ENCODE measurements at regions not wholly inside any gene's neighbourhood (a gene's known extent, or its start where the extent isn't known, plus 50 kb on each side); places are given as distances from the start of the nearest gene placed in this dataset.

DNA sequence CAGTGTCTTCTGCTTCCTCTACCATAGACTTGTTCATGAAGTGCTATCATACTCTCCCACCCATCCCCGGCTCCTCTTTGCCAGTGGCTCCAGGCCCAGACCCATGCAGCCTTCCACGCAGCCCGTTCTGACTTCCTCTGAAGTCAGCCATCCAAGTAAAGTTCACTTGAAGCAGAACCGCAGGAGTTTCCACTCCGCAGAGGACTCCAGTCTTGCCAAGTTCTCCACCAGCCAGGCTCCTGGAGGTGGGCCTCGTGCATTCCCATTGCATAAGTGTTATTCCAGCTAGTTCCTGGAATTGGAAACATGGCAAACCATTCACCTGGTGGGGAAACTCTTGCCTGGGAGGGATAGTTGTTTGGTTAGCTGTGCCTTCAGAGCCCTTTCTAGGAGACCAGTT, 185.1 kb downstream of the PLPP3 start:
- H3K27ac ChIP-seq, result no peak overlapping the region

DNA sequence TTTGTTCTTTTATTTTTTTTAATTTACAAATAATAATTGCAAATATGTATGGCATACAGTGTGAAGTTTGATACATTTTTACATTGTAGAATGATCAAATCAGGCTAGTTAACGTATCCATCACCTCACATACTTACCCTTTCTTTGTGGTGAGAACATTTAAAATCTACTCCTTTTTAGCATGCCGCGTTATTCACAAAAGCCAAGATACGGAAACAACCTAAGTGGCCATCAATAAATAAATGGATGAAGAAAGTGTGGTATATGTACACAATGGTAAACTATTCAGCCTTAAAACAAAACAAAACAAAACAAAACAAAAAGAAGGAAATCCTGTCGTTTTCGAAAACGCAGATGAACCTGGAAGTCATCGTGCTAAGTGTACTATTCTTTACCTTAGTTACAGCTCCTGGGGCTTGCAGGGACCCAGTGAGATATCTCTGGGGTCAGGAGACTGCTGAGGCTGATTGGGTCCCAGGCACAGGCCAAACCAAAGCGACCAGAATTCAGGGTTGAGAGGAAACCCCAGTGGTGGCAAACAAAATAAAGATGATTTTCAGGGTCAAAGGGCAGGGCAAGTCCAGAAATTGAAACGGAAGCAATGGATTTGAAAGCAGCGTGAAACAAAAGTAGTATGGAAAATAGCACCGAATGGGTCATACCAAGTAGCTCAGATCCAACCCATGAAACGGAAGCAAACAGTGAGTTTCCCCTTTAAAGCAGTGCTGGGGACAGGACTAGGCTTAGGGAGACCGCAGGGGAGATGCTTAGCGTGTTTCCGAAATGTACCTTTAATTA, 188.2 kb downstream of the PLPP3 start:
- DNase-seq (ENCODE audit: low spot score), result no peak

More for the DNA sequence above, 185.1 kb downstream of the PLPP3 start:
- peaks cover 0 to 20% of the 10 kb centered on the region in 2 donors for H3K4me1 ChIP-seq
- H3K27me3 ChIP-seq, result no peaks in the 10 kb centered on the region
- no peaks in the 10 kb centered on the region for H3K36me3 ChIP-seq
- TF ChIP-seq CTCF (IDR thresholded peaks at IDR 0.05), result no peak
- no peak for DNase-seq (ENCODE audit: low spot score)
- H3K4me3 ChIP-seq, result no peak overlapping the region
- no peaks in the 10 kb centered on the region for H3K9me3 ChIP-seq

GRCh38 chr1:56390232-56390867, 189.0 kb downstream of the PLPP3 start:
- H3K4me1 ChIP-seq, result peaks cover 0 to 5% of the 10 kb centered on the region in 2 donors
- DNase-seq (ENCODE audit: low spot score), result no peak
- H3K4me3 ChIP-seq, result no peak overlapping the region
- no peaks in the 10 kb centered on the region for H3K9me3 ChIP-seq
- no peaks in the 10 kb centered on the region for H3K36me3 ChIP-seq
- H3K27me3 ChIP-seq, result no peaks in the 10 kb centered on the region
- H3K27ac ChIP-seq, result no peak overlapping the region
- TF ChIP-seq CTCF (IDR thresholded peaks at IDR 0.05), result no peak

More for the DNA sequence above, 188.2 kb downstream of the PLPP3 start:
- Histone ChIP-seq H3K36me3 (no peaks in the 10 kb centered on the region), H3K4me3 (no peak overlapping the region), H3K27me3 (no peaks in the 10 kb centered on the region), H3K4me1 (peaks cover 0 to 7% of the 10 kb centered on the region in 2 donors), H3K27ac (no peak overlapping the region), H3K9me3 (no peaks in the 10 kb centered on the region)
- no peak for TF ChIP-seq CTCF (IDR thresholded peaks at IDR 0.05)

- Histone ChIP-seq H3K4me1 (peaks cover 0 to 5% of the 10 kb centered on the region in 2 donors), H3K9me3 (no peaks in the 10 kb centered on the region), H3K36me3 (no peaks in the 10 kb centered on the region), H3K27ac (no peak overlapping the region), H3K27me3 (no peaks in the 10 kb centered on the region), H3K4me3 (no peak overlapping the region)
- TF ChIP-seq CTCF (IDR thresholded peaks at IDR 0.05), result no peak
- no peak for DNase-seq (ENCODE audit: low spot score)
These were observed 189.6 kb downstream of the PLPP3 start for GRCh38 chr1:56389813-56390212.

GRCh38 chr1:56387071-56387740, 192.2 kb downstream of the PLPP3 start:
- Histone ChIP-seq H3K36me3 (no peaks in the 10 kb centered on the region), H3K4me1 (peaks cover 0 to 5% of the 10 kb centered on the region in 2 donors), H3K9me3 (no peaks in the 10 kb centered on the region), H3K27me3 (no peaks in the 10 kb centered on the region), H3K4me3 (no peak overlapping the region), H3K27ac (no peak overlapping the region)
- no peak for TF ChIP-seq CTCF (IDR thresholded peaks at IDR 0.05)
- DNase-seq (ENCODE audit: low spot score), result no peak
